Ureter (tissue), 1 donor: ENCODE measurements at regions not wholly inside any gene's neighbourhood (a gene's known extent, or its start where the extent isn't known, plus 50 kb on each side); places are given as distances from the start of the nearest gene placed in this dataset.
A peak's percentile ranks its signal among the peaks of the same experiment; 100 is the strongest.

Experiments used
- DNase-seq: peaks from one replicate; pipeline ENCODE4 v3.0.0-alpha.2; 2020; ENCODE audit warnings: low spot score
- donor health status: DM: yes; HTN: yes; CAD: no.

GRCh38 chr6:138007014-138007472, 100.2 kb downstream of the PERP start:
- DNase-seq: no peak

- no peak for DNase-seq
Measured at GRCh38 chr6:138008791-138009190, 98.4 kb downstream of the PERP start.

DNA sequence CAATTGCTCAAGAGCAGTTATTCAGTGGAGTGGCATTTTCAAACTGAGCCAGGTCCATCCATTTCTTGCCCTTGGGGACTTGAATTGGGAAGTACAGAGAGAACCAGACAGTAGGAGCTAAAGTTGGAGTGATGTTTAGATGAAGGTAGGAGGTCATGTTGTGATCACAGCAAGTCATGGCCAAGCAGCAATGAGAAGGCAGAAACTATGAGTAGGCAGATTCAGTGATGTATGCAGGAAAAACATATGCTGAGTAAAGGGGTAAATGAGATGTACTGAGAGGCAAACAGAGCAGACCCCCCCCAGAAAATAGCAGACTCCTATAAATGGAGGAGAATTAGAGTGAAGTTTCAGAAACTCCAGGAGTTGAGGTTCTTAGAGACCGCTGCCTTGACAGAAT, 95.8 kb downstream of the PERP start:
- no peak for DNase-seq

GRCh38 chr6:138012682-138013081, 94.5 kb downstream of the PERP start:
- DNase-seq: no peak

DNA sequence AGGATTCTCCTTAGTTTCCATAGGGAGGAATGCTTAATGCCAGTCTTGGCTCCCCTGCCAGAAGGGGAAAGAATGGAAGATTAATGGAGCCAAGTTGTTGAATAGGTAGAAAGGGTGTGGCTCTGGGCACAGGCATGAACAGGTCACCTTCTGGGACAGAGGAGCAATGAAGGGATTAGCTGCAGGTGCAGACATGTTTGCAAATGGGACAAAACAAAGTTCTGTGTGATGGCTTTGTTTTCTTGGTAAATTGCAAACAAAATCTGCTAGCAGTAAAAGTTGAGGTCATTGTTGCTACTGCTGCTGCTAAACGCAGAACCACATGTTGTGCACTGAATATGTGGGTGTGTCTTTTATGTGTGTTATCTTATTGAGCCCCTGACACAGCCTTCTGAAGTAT, 93.3 kb downstream of the PERP start:
- DNase-seq: no peak

DNA sequence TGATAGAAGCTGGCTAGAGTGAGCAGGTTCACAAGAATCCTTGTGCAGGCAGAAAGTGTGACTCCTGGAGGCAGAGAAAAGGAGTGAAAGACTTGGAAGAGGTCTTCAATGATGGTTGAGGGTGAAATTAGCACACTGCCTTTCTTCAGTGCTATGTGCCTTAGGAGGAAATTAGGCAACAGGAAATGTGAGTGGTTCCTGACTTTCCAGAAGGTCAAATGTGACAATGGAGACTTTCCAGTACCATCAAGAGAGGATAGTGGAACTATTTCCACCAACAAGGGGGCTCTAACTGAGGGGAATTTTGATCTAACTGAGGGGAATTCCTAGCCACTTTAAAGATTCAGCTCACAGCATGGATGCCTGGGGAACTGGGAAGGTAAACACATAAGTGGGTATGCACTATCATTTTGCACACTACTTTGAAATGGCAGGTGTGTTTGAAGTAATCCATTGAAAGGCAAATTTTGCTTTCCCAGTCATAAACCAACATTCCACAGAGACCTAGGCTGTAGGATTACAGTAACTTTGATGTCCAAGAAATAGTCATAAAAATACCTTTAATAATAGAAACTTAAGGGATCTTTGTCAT, 90.0 kb downstream of the PERP start:
- DNase-seq: no peak

GRCh38 chr6:138018297-138018696, 88.9 kb downstream of the PERP start:
- no peak for DNase-seq

- no peak for DNase-seq
Measured at GRCh38 chr6:138025528-138025978, 81.7 kb downstream of the PERP start.

GRCh38 chr6:138026342-138026741, 80.9 kb downstream of the PERP start:
- no peak for DNase-seq

GRCh38 chr6:138028893-138029292, 78.3 kb downstream of the PERP start:
- DNase-seq: peak; percentile 53

GRCh38 chr6:138030872-138031271, 76.3 kb downstream of the PERP start:
- no peak for DNase-seq

DNA sequence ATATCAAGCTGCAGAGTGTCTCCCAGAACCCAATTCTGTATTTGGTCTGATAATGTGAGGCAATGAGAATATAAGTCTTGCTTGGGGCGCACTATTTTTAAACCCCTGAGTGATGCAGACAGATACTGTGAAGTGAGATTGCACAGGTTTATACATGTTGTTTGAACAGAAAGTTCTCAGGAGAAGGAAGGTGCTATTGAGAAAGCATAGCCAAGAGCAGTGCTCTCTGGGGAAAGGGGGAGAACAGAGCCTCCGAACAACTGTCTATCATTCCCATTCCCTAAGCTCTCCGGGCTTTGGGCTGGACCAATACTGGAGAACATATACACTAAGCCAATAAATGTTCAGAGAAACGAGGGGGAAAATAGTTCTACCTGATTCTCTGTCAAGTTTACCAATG, 75.8 kb downstream of the PERP start:
- DNase-seq: no peak

DNA sequence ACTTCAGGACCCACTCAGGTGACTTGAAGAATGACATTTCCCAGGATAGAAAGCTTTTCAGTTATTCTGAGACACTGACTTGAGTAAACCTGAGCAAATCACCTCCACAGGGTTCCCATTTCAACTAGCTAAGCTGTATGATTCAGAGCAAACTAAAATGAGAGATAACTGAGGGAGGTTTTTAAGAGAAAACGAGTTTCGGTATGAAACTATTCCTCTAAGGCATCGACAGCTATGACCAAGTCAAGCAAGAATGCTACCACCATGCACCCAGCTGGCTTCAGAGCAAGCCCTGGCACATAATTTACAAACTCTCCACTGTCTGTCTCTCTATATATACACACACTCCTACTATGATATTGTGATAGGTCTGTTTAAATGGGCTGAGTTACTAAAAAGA, 75.4 kb downstream of the PERP start:
- DNase-seq: no peak

DNA sequence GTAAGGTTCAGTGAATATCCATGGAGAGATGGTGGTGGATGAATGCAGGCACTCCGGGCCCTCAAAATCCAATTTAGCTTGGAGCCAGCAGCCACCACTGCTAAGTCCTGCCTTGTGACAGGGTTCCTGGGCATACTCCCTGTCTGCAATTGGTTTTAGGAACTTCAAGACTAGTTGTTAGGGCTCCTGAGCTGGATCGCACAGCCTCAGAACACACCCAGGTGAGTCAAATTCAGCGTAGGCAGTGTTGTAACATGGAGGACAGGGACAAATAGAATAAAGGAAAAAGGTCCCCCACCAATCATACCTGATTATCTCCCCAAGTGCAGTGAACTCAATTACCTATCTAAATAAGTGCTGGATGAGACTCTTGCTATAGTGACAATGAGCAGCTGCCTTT, 74.6 kb downstream of the PERP start:
- no peak for DNase-seq

GRCh38 chr6:138034229-138034628, 73.0 kb downstream of the PERP start:
- no peak for DNase-seq

- peak; percentile 78 for DNase-seq
Measured at GRCh38 chr6:138035070-138035469, 72.1 kb downstream of the PERP start.

- peak; percentile 53 for DNase-seq
Measured at GRCh38 chr6:138036111-138036510, 71.1 kb downstream of the PERP start.

DNA sequence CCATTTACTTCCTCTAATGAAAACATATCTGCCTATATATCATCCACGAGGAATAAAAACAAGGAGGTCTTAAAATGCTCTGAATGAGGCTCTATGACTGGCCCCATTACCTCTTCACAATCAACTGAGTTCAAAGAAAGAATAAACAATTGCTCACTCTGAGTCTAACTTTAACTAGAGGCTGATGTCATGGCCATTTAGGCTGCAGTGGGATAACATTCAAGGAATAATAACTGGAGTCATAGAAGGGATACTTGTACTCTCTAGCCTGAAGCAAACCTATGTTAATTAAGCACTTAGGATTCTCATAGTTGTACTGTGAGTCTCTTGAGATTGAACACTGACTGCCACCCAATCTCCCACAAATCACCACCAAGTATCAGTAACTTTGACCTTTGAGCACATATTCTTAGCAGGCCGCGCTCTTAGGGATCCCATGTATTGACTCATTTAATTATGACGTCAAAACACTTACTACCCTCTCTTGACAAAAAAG, 70.2 kb downstream of the PERP start:
- no peak for DNase-seq

DNA sequence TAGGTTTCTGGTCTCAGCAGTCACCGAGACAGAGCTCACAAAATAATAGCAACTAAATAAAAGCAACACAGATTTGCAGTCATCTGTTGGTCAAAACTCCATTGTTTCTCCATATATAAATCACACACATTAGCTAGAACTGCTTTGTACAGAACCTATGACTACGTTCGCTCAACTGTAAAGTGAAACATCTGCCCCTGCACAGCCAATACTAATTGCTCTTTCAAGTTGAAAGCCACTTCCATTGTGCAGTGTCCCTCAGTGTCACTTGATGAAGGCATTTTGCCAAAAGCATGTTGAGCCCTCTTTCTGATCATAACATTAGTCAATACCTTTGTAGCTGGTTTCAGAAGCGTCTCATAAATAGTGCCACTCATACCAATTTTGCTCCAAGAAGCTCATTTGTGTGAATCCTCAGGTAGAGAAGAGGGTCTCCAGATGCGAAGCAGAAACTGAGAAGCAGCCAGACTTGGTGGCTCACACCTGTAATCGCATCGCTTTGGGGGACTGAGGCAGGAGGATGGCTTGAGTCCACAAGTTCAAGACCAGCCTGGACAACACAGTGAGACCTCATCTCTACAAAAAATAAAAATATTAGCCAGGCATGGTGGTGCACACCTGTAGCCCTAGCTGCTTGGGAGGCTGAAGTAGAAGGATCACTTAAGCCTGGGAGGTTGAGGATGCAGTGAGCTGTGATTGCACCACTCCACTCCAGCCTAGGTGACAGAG, 68.9 kb downstream of the PERP start:
- DNase-seq: no peak
